Posterior cingulate gyrus (tissue), 11 donors: ENCODE measurements at regions not wholly inside any gene's neighbourhood (a gene's known extent, or its start where the extent isn't known, plus 50 kb on each side); places are given as distances from the start of the nearest gene placed in this dataset.

Experiments used
- DNase-seq, 10 donors: peaks; one replicate each; pipeline versions ENCODE4 v3.0.0 to v3.0.0-alpha.2; 2020 to 2021; ENCODE audit warnings: mixed read lengths in 3 of 10
- intact Hi-C: fragments of 100-400 bp; cut with DNase I; formaldehyde crosslinking; loops from one replicate; pipeline ENCODE4 v1.15.1; 2023

- no peak for DNase-seq
- intact Hi-C loops, result no loop called here
Measured at GRCh38 chr13:63093907-63094469, 1678.3 kb upstream of the PCDH20 start.

GRCh38 chr13:63092456-63092855, 1676.8 kb upstream of the PCDH20 start:
- intact Hi-C loops, result no loop called here
- DNase-seq, result no peak

DNA sequence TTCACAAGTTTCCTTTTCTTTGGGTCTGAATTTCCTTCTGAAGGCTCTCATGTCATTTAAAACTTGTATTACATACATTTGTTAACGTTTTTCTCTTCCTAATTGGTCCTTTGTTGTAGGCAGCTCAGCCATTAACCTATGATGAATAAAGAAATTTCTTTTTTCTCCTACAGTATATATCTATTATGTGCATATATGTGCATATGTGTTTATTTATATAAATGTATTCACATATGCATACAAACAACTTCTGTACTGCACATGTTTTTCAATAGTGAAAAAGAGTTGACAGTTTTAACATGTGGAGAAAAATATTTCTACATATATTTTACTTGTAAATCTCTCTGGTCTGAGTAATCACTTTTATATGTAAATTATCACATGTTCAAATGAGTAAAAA, 1674.9 kb upstream of the PCDH20 start:
- intact Hi-C loops, result no loop called here

DNA sequence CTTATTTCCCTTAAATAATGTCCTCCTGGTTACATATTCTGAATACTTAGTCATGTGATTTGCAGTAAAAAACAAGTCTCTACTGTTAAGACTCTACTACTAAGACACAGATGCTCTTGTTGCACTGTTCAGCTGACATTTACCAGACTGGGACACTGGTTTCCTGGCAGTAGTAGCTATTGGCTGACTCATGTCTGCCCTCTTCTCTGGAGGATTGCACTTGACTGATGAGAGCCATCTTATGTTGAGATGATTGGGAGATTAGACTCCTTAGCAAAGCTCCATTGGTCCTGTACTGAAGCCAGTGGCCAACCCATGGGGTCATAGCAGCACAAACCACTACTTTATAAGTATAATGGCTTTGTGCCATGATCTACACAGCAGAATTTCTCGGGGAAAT, 1672.6 kb upstream of the PCDH20 start:
- intact Hi-C loops, result no loop called here
- DNase-seq, result no peak

More for the DNA sequence above, 1674.9 kb upstream of the PCDH20 start:
- no peak for DNase-seq

GRCh38 chr13:63086286-63086685, 1670.6 kb upstream of the PCDH20 start:
- intact Hi-C loops, result no loop called here

DNA sequence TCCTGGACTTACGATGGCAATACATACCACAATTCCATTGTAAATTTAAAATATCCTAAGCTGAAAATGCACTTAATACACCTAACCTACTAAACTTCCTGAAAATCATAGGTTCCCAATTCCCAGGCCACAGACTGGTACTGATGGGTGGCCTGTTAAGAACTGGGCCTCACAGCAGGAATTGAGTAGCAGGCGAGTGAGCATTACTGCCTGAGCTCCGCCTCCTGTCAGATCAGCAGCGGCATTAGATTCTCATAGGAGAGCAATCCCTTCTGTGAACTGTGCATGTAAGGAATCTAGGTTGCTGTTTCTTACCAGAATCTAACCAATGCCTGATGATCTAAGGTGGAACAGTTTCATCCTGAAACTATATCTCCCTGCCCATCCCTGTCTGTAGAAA, 1670.2 kb upstream of the PCDH20 start:
- intact Hi-C loops, result no loop called here
- DNase-seq, result no peak

More at GRCh38 chr13:63086286-63086685, 1670.6 kb upstream of the PCDH20 start:
- DNase-seq, result no peak

- DNase-seq, result no peak
- intact Hi-C loops, result no loop called here
Measured at GRCh38 chr13:63081400-63082014, 1665.9 kb upstream of the PCDH20 start.

DNA sequence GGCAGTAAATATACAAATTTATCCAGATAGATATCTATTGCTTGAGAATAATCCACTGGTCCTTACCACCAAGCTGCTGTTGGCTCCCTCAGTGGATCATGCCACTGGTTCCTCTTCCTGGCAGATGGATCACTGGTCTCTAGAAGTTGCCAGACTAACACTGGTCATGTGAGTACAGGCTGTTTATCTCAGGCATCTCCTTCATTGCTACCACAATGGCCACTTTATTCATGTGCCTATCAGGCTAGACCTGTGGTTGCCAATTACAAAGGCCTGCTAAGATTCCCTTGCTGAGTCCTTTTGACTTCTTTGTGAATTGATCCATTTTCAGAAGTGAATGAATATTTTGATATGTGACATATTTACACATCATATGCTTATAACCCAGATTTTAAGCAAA, 1659.5 kb upstream of the PCDH20 start:
- intact Hi-C loops, result no loop called here
- DNase-seq, result no peak

DNA sequence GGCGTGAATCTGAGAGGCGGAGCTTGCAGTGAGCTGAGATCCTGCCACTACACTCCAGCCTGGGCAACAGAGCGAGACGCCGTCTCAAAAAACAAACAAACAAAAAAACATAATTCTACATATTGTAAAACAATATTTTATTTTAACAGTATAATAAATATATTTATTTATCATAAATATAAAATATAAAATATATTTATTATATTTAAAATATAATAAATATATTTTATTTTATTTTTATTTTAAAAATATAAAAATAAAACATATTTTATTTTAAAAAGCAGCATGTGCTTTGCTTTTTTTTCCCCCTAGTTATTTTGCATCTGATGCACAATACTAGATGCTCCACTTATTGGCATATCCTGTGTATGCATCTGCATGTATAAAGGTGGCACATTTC, 1634.6 kb upstream of the PCDH20 start:
- intact Hi-C loops, result no loop called here
- DNase-seq, result no peak

- intact Hi-C loops, result no loop called here
- DNase-seq, result no peak
Measured at GRCh38 chr13:63048653-63049052, 1633.0 kb upstream of the PCDH20 start.

DNA sequence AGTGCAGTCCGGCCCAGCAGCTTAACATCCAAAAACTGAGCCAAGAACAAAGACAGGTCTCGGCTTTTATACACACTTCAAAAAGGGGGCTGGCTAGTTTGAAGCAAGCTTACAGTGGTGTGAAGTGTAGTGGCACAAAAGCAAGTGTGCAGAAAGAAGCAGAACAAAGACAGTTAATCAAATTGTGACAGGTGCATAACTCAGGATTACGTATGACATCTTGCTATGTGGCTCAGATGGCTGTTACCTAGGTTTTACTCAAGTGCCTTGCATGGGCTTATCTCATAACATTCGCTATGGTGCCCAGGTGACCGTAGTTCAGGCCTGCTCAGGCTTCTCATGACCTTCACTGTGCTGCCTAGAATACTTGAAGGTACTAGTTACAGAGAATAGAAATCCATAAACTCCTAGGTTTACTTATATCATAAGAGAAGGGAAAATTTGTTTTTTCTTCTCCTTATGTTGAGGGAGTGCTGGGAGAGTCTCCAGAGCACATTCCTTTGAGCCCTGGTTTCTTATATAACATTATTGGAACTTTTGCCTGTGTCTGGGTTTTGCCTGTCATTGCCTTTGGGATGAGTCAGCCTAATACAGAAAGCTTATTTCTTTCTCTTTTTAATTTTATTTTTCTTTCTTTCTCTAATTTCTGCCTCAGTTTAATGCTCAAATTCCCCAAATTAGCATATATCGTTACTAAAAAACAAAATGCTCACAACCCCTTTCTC, 1629.1 kb upstream of the PCDH20 start:
- DNase-seq, result no peak
- intact Hi-C loops, result no loop called here

DNA sequence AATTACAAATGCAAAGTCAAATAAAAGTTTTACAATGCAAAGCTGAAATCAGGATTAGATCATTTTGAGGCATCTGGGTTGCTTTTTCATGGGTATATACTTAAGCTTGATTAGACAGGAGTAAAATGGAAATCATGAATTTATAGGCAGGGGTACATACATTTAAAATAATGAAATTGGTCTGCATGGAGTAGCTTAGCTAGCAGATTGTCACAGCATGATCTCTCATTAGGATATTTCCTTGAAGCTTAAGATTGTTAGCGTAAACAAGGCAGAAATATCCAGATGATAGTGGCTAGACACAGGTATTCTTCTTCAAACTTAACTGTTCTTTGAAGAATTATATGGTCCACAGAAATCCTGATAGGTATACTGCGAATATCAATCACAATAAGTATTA, 1627.0 kb upstream of the PCDH20 start:
- intact Hi-C loops, result no loop called here
- no peak for DNase-seq

DNA sequence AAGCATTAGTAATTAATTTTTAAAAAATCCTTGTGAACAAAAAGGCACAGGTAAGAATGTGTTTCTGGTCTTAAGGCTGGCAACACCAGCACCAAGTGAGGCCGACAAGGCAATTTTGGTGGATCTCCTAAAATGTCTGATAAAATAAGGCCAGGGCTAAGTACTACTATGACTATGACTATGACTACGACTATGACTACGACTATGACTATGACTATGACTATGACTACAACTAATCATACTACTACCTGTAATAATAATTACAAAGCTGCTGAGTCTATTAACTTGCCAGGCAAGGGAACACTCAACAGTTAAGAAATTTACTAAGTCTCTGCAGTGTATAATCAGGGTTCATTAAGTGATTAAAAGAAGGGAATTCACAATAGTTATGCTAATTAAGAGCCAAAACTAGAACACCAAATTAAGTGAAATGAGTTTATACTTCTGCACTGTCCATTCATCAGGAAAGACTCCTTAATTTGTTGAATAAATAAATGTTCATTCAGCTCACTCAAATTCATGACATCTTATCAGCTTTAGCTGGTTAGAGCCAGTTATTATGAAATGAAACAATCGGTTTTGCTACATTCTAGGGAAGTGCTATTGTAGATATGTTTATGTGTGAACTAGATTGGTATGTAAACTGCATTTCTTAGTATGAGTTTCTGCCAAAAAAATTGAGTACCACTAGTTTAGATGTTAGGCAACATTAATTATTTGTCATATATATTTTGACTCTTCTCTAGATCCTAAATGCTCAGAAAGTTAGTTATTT, 1626.2 kb upstream of the PCDH20 start:
- intact Hi-C loops, result no loop called here
- DNase-seq, result no peak

GRCh38 chr13:63026285-63026797, 1610.7 kb upstream of the PCDH20 start:
- no peak for DNase-seq
- intact Hi-C loops, result no loop called here

GRCh38 chr13:63025741-63026140, 1610.1 kb upstream of the PCDH20 start:
- no peak for DNase-seq
- intact Hi-C loops, result no loop called here

DNA sequence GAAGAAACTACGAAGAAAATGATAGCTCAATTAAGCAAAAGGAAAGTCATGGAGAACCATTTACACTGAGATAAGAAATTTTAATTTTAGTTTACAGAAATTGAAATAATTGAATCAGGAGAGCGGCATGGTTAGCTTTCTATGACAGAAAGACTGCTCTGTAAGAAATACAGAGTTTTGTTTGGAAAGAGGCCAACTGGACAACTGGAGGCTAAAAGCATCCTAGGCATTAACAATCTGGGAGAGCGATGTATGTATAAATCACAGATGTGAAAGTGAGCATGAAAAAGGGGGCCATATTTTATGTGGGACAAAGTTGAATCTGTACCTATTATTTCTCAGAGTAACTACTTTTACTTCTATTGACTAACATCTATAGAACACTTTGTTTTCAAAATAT, 1608.8 kb upstream of the PCDH20 start:
- intact Hi-C loops, result no loop called here
- DNase-seq, result no peak

DNA sequence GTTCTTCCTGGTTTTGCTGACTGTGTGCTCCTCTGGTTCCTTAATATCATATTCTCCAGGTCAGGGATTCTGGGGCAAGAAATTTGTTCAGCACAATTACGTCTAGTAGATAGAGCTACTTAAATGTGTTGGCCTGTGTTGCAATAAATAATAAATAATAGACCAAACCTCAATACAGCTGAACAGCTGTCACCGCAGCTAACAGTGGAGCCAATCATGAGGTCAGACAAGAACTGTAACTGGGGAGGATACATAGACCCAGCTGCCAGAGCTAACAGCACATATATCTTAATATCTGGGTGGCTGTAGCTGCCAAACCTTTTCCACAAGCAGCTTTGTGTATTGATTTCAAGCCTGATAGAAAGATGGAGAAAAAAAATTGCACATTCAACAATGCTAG, 1596.3 kb upstream of the PCDH20 start:
- intact Hi-C loops, result no loop called here
- no peak for DNase-seq

- intact Hi-C loops, result no loop called here
- no peak for DNase-seq
Measured at GRCh38 chr13:63010072-63010658, 1594.5 kb upstream of the PCDH20 start.

GRCh38 chr13:63005625-63006024, 1590.0 kb upstream of the PCDH20 start:
- intact Hi-C loops, result no loop called here
- no peak for DNase-seq

DNA sequence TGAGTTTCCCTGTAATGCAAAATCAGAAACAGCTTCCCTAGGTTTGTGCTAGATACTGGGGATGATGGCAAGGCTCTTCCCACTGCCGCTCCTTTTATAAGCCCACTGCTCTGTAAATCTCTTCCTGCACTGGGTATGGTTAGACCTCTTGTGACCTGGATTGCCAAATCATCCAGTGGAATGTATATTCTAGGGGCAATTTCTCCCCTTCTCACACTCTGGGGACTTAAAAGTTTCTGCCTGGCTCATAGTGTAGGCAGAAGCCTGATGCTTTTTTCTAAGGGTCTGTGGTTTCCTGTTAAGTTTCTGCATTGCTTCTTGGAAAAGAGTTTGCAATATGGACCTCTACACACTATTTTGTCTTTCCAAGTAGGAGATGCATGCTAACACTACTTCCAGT, 1582.0 kb upstream of the PCDH20 start:
- intact Hi-C loops, result no loop called here
- DNase-seq, result no peak
